ENCODE measurements at regions not wholly inside any gene's neighbourhood (a gene's known extent, or its start where the extent isn't known, plus 50 kb on each side); places are given as distances from the start of the nearest gene placed in this dataset.

GRCh38 chr5:24765219-24765618 is 120.4 kb upstream of the CDH10 start:
- TF ChIP-seq CTCF (conservative IDR thresholded peaks at IDR 0.05 in 1 of 2, IDR thresholded peaks at IDR 0.05 in 1 of 2; ENCODE audit: low read depth in 1 of 2, low read length in 2 of 2) (no peak), EZH2 (IDR thresholded peaks at IDR 0.05; ENCODE audit: low read length, missing control alignments) (no peak)
- Histone ChIP-seq H3K27me3 (ENCODE audit: control insufficient read depth, insufficient read depth, low read length) (no peaks in the 10 kb centered on the region), H3K9ac (ENCODE audit: insufficient read depth, low read length) (no peak overlapping the region), H3K9me3 (ENCODE audit: control insufficient read depth, insufficient read depth, low read depth, low read length) (no peaks in the 10 kb centered on the region), H3K36me3 (ENCODE audit: control insufficient read depth, insufficient read depth, low read length) (no peaks in the 10 kb centered on the region), H2AFZ (ENCODE audit: low read length) (no peak overlapping the region), H3K27ac (ENCODE audit: insufficient read depth, low read length) (no peak overlapping the region), H3K4me2 (ENCODE audit: extremely low read depth, insufficient read depth, low read length) (no peak overlapping the region), H3K4me3 (replicated peaks in 1 of 4; ENCODE audit: control extremely low read depth in 1 of 4, insufficient read depth in 1 of 4, low read depth in 3 of 4, low read length in 4 of 4) (no peak overlapping the region), H3K79me2 (ENCODE audit: control insufficient read depth, insufficient read depth, low read length) (no peaks in the 10 kb centered on the region), H3K4me1 (ENCODE audit: control insufficient read depth, extremely low read depth, insufficient read depth, low read length) (no peaks in the 10 kb centered on the region), H4K20me1 (ENCODE audit: control insufficient read depth, extremely low read depth, insufficient read depth, low read length) (no peaks in the 10 kb centered on the region)
- DNase-seq (ENCODE audit: low read depth in 2 of 2), result no peak

- H3K27ac ChIP-seq (ENCODE audit: insufficient read depth, low read length), result no peak overlapping the region
- no peaks in the 10 kb centered on the region for H3K27me3 ChIP-seq (ENCODE audit: control insufficient read depth, insufficient read depth, low read length)
- H3K36me3 ChIP-seq (ENCODE audit: control insufficient read depth, insufficient read depth, low read length), result no peaks in the 10 kb centered on the region
- no peak overlapping the region for H3K4me2 ChIP-seq (ENCODE audit: extremely low read depth, insufficient read depth, low read length)
- no peak for DNase-seq (ENCODE audit: low read depth in 2 of 2)
- no peaks in the 10 kb centered on the region for H4K20me1 ChIP-seq (ENCODE audit: control insufficient read depth, extremely low read depth, insufficient read depth, low read length)
- no peak overlapping the region for H3K4me3 ChIP-seq (replicated peaks in 1 of 4; ENCODE audit: control extremely low read depth in 1 of 4, insufficient read depth in 1 of 4, low read depth in 3 of 4, low read length in 4 of 4)
- H3K4me1 ChIP-seq (ENCODE audit: control insufficient read depth, extremely low read depth, insufficient read depth, low read length), result no peaks in the 10 kb centered on the region
- no peak overlapping the region for H2AFZ ChIP-seq (ENCODE audit: low read length)
- TF ChIP-seq CTCF (conservative IDR thresholded peaks at IDR 0.05 in 1 of 2, IDR thresholded peaks at IDR 0.05 in 1 of 2; ENCODE audit: low read depth in 1 of 2, low read length in 2 of 2) (no peak), EZH2 (IDR thresholded peaks at IDR 0.05; ENCODE audit: low read length, missing control alignments) (no peak)
- H3K9me3 ChIP-seq (ENCODE audit: control insufficient read depth, insufficient read depth, low read depth, low read length), result no peaks in the 10 kb centered on the region
- H3K79me2 ChIP-seq (ENCODE audit: control insufficient read depth, insufficient read depth, low read length), result no peaks in the 10 kb centered on the region
- no peak overlapping the region for H3K9ac ChIP-seq (ENCODE audit: insufficient read depth, low read length)
These were observed 105.6 kb upstream of the CDH10 start for GRCh38 chr5:24750355-24750754.

- no peak for TF ChIP-seq CTCF (conservative IDR thresholded peaks at IDR 0.05 in 1 of 2, IDR thresholded peaks at IDR 0.05 in 1 of 2; ENCODE audit: low read depth in 1 of 2, low read length in 2 of 2)
- TF ChIP-seq EZH2 (IDR thresholded peaks at IDR 0.05; ENCODE audit: low read length, missing control alignments), result no peak
- Histone ChIP-seq H2AFZ (ENCODE audit: low read length) (no peak overlapping the region), H3K4me3 (replicated peaks in 1 of 4; ENCODE audit: control extremely low read depth in 1 of 4, insufficient read depth in 1 of 4, low read depth in 3 of 4, low read length in 4 of 4) (no peak overlapping the region), H3K4me2 (ENCODE audit: extremely low read depth, insufficient read depth, low read length) (no peak overlapping the region), H3K9me3 (ENCODE audit: control insufficient read depth, insufficient read depth, low read depth, low read length) (no peaks in the 10 kb centered on the region), H4K20me1 (ENCODE audit: control insufficient read depth, extremely low read depth, insufficient read depth, low read length) (no peaks in the 10 kb centered on the region), H3K9ac (ENCODE audit: insufficient read depth, low read length) (no peak overlapping the region), H3K36me3 (ENCODE audit: control insufficient read depth, insufficient read depth, low read length) (no peaks in the 10 kb centered on the region), H3K27ac (ENCODE audit: insufficient read depth, low read length) (no peak overlapping the region), H3K4me1 (ENCODE audit: control insufficient read depth, extremely low read depth, insufficient read depth, low read length) (no peaks in the 10 kb centered on the region), H3K27me3 (ENCODE audit: control insufficient read depth, insufficient read depth, low read length) (no peaks in the 10 kb centered on the region), H3K79me2 (ENCODE audit: control insufficient read depth, insufficient read depth, low read length) (no peaks in the 10 kb centered on the region)
- peak in 1 of 2 donors; percentile 79 for DNase-seq (ENCODE audit: low read depth in 2 of 2)
These were observed 104.9 kb upstream of the CDH10 start for GRCh38 chr5:24749701-24750100.

Measured in fibroblast of lung (primary cell).